HepG2 (cell line): ENCODE measurements at regions not wholly inside any gene's neighbourhood (a gene's known extent, or its start where the extent isn't known, plus 50 kb on each side); places are given as distances from the start of the nearest gene placed in this dataset.

ENCODE experiments used
- ATAC-seq: fragments of 200-7000 bp; cut with Tn5 transposase; 3 replicates; pipeline ENCODE4 v1.9.1; 2020; ENCODE audit warnings: mild to moderate bottlenecking, moderate library complexity
- BruUV-seq: library from RNA; stranded (reverse); fragments of 400-500 nt; replicated peaks from 2 replicates; lab custom pipeline; 2021; lab: Mats Ljungman, UMichigan
- CTCF ChIA-PET: fragments of 300-600 bp; formaldehyde crosslinking; extraction: SDS; loops from one replicate; lab custom pipeline; 2021; ENCODE audit warnings: low total read pairs, inconsistent platforms, low intra/inter-chr PET ratio; lab: Yijun Ruan, JAX
- POLR2A ChIA-PET: fragments of 350-600 bp; sonication (Branson Sonifier 250); formaldehyde crosslinking; loops from one replicate; lab custom pipeline; 2020; ENCODE audit warnings: antibody characterized with exemption, inconsistent platforms; lab: Yijun Ruan, JAX
- DNase-seq: peaks from one replicate; pipeline ENCODE4 v3.0.0-alpha.2; 2015; ENCODE audit warnings: low spot score
- FAIRE-seq: peaks from 3 replicates; lab custom pipeline; 2011; peaks lifted over from hg19 to GRCh38; lab: Jason Lieb, UNC
- H2AFZ ChIP-seq: one replicate; pipeline ENCODE4 v1.6.1; 2011; ENCODE audit warnings: low read length, inconsistent platforms
- H3K27ac ChIP-seq: fragments of 300-600 bp; 3 replicates; pipeline ENCODE4 v1.8.0; 2011; ENCODE audit warnings: mixed run types, mild to moderate bottlenecking, mixed read lengths, low read length, inconsistent platforms; ENCODE audit not compliant: insufficient read depth; ENCODE audit errors: extremely low read length
- H3K27me3 ChIP-seq, 2 experiments: fragments of 200-600 bp in 1 of 2; 2 replicates in 1 of 2; 3 replicates in 1 of 2; pipeline versions ENCODE4 v1.6.0 to v1.8.0; 2011; ENCODE audit warnings: low read length in 2 of 2, mild to moderate bottlenecking in 2 of 2, moderate library complexity in 2 of 2, inconsistent platforms in 1 of 2; ENCODE audit not compliant: insufficient read depth in 2 of 2, control insufficient read depth in 1 of 2
- H3K36me3 ChIP-seq, 2 experiments: fragments of 200-600 bp in 1 of 2; replicated peaks in 1 of 2; 2 replicates in 1 of 2; 3 replicates in 1 of 2; pipeline versions ENCODE4 v1.5.1 to v1.8.0; 2011; ENCODE audit warnings: low read length in 2 of 2, inconsistent platforms in 1 of 2; ENCODE audit not compliant: insufficient read depth in 2 of 2, control insufficient read depth in 1 of 2
- H3K4me1 ChIP-seq: 2 replicates; pipeline ENCODE4 v1.5.1; 2012; ENCODE audit warnings: low read length, inconsistent platforms; ENCODE audit not compliant: insufficient read depth
- H3K4me2 ChIP-seq: 2 replicates; pipeline ENCODE4 v1.6.0; 2011; ENCODE audit warnings: low read depth, low read length, inconsistent platforms
- H3K4me3 ChIP-seq, 3 experiments: fragments of 200-600 bp in 1 of 3; sonication (generic), shearing (Covaris generic) in 1 of 3; replicated peaks in 1 of 3; 2 replicates each; pipeline ENCODE4 v1.5.1; 2011 to 2016; ENCODE audit warnings: low read length in 3 of 3, inconsistent platforms in 2 of 3, low read depth in 2 of 3, mild to moderate bottlenecking in 2 of 3, control low read depth in 1 of 3, mixed read lengths in 1 of 3; ENCODE audit not compliant: insufficient read depth in 1 of 3
- H3K79me2 ChIP-seq: one replicate; pipeline ENCODE4 v1.6.1; 2011; ENCODE audit warnings: low read length, inconsistent platforms; ENCODE audit not compliant: insufficient read depth
- H3K9ac ChIP-seq: 2 replicates; pipeline ENCODE4 v1.6.0; 2011; ENCODE audit warnings: mild to moderate bottlenecking, low read depth, low read length, inconsistent platforms; ENCODE audit not compliant: insufficient read depth
- H3K9me3 ChIP-seq: 2 replicates; pipeline ENCODE4 v1.5.1; 2012; ENCODE audit warnings: mild to moderate bottlenecking, low read length
- H4K20me1 ChIP-seq: 2 replicates; pipeline ENCODE4 v1.6.0; 2011; ENCODE audit warnings: inconsistent platforms, mild to moderate bottlenecking, low read length, moderate library complexity; ENCODE audit not compliant: insufficient read depth
- ARNT ChIP-seq: fragments of 450-650 bp; IDR thresholded peaks from 2 replicates; pipeline ENCODE4 v1.6.1; 2017
- FOSL1 ChIP-seq: sonication (generic); formaldehyde crosslinking; IDR thresholded peaks from 2 replicates; pipeline ENCODE4 v1.9.0; 2021; ENCODE audit warnings: missing genetic modification reagents, borderline replicate concordance
- KDM2A ChIP-seq: sonication (generic); formaldehyde crosslinking; IDR thresholded peaks from 2 replicates; pipeline ENCODE4 v1.4.0; 2020; ENCODE audit warnings: low read depth, missing genetic modification reagents, borderline replicate concordance
- KLF12 ChIP-seq: sonication (generic); formaldehyde crosslinking; IDR thresholded peaks from 2 replicates; pipeline ENCODE4 v1.4.0; 2020; ENCODE audit warnings: missing genetic modification reagents, borderline replicate concordance
- MATR3 ChIP-seq: sonication (generic); formaldehyde crosslinking; IDR thresholded peaks from 2 replicates; pipeline ENCODE4 v1.4.0; 2020; ENCODE audit warnings: missing genetic modification reagents
- MXD4 ChIP-seq: IDR thresholded peaks from 2 replicates; pipeline ENCODE4 v1.6.1; 2016; ENCODE audit warnings: mild to moderate bottlenecking, missing biosample characterization, missing genetic modification reagents
- NFYC ChIP-seq: IDR thresholded peaks from 2 replicates; pipeline ENCODE4 v1.6.1; 2016; ENCODE audit warnings: missing genetic modification reagents, missing compliant biosample characterization
- PRMT3 ChIP-seq: sonication (generic); formaldehyde crosslinking; IDR thresholded peaks from 2 replicates; pipeline ENCODE4 v1.8.1; 2022; ENCODE audit warnings: low read depth, mild to moderate bottlenecking, moderate library complexity, missing genetic modification reagents, borderline replicate concordance
- SAP130 ChIP-seq: IDR thresholded peaks from 2 replicates; pipeline ENCODE4 v1.6.1; 2016; ENCODE audit warnings: low read depth
- SNAI1 ChIP-seq: sonication (generic); formaldehyde crosslinking; IDR thresholded peaks from 2 replicates; pipeline ENCODE4 v1.5.0; 2020; ENCODE audit warnings: mild to moderate bottlenecking, missing genetic modification reagents, borderline replicate concordance
- SSRP1 ChIP-seq: IDR thresholded peaks from 2 replicates; pipeline ENCODE4 v1.6.1; 2016; ENCODE audit warnings: control low read depth
- ZFY ChIP-seq: sonication (generic); formaldehyde crosslinking; IDR thresholded peaks from 2 replicates; pipeline ENCODE4 v1.4.0; 2020; ENCODE audit warnings: missing genetic modification reagents
- ZMAT3 ChIP-seq: sonication (generic); formaldehyde crosslinking; conservative IDR thresholded peaks from 2 replicates; pipeline ENCODE4 v1.7.0; 2021; ENCODE audit warnings: missing genetic modification reagents
- ZNF253 ChIP-seq: sonication (generic); formaldehyde crosslinking; IDR thresholded peaks from 2 replicates; pipeline ENCODE4 v1.8.0; 2022; ENCODE audit warnings: mild to moderate bottlenecking, missing genetic modification reagents, borderline replicate concordance
- ZNF605 ChIP-seq: sonication (generic); formaldehyde crosslinking; IDR thresholded peaks from 2 replicates; pipeline ENCODE4 v1.8.0; 2022; ENCODE audit warnings: mild to moderate bottlenecking, missing genetic modification reagents
- ZSCAN22 ChIP-seq: sonication (generic); formaldehyde crosslinking; IDR thresholded peaks from 2 replicates; pipeline ENCODE4 v1.4.0; 2020; ENCODE audit warnings: mild to moderate bottlenecking, missing genetic modification reagents
- ZSCAN9 ChIP-seq: IDR thresholded peaks from 2 replicates; pipeline ENCODE4 v1.6.1; 2016; ENCODE audit warnings: borderline replicate concordance
- WGBS: methylation state at CpG from one replicate; pipeline ENCODE4 v1.1.6; 2017; ENCODE audit warnings: low lambda C conversion rate; 5-methylcytosine and 5-hydroxymethylcytosine counted together
- in situ Hi-C: cut with HindIII; loops from 2 replicates; pipeline ENCODE4 v1.10.0; 2017; ENCODE audit warnings: low pct_unique_long_range_greater_than_20kb; ENCODE audit not compliant: extremely low pct_ligation_motif_present
- intact Hi-C: fragments of 100-400 bp; cut with micrococcal nuclease; formaldehyde crosslinking; loops from one replicate; pipeline ENCODE4 v1.10.0; 2022; ENCODE audit not compliant: unreplicated experiment
- TF ChIP-seq, protein P1 (sequence below): sonication (generic); formaldehyde crosslinking; conservative IDR thresholded peaks from 2 replicates; pipeline ENCODE4 v1.4.0; 2020; ENCODE audit warnings: missing genetic modification reagents
- TF ChIP-seq, protein P2 (sequence below): sonication (generic); formaldehyde crosslinking; IDR thresholded peaks from 2 replicates; pipeline ENCODE4 v1.4.0; 2020; ENCODE audit warnings: missing genetic modification reagents
- TF ChIP-seq, protein P3 (sequence below): sonication (generic); formaldehyde crosslinking; IDR thresholded peaks from 2 replicates; pipeline ENCODE4 v1.4.0; 2020; ENCODE audit warnings: missing genetic modification reagents

DNA sequence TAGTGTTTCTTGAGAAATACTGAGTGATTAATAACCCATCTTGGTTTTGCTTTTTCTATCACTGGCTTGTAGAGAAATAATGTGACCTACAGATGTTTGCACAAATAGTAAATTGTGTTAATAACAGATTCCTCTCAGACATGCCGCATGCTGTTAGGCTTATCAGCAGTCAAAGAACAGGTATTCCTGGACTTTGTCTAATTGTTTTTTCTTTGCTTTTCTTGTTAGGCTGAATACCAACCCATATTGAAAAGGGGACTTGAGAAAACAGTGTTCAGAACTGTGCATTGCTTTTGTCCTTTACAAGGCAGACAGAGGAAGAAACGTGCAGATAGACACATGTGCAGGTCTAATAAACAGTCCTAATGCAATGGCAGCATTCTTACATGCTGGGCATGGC, 51.0 kb upstream of the RARB start:
- Histone ChIP-seq H3K9me3 (no peaks in the 10 kb centered on the region), H3K4me1 (no peaks in the 10 kb centered on the region), H3K4me2 (no peak overlapping the region), H4K20me1 (no peaks in the 10 kb centered on the region), H3K4me3 (no peak overlapping the region), H3K79me2 (no peaks in the 10 kb centered on the region), H3K36me3 (no peaks in the 10 kb centered on the region), H3K27ac (no peak overlapping the region), H3K27me3 (no peaks in the 10 kb centered on the region), H2AFZ (no peak overlapping the region), H3K9ac (no peak overlapping the region)
- 3% methylated on average over 2 of the region's 2 CpGs for WGBS
- POLR2A ChIA-PET: no interaction called here
- TF ChIP-seq PRMT3 (CRISPR knock-in tag) (no peak), MXD4 (no peak), SNAI1 (CRISPR knock-in tag) (no peak), ZSCAN22 (CRISPR knock-in tag) (no peak), ZFY (no peak), ZNF605 (CRISPR knock-in tag) (no peak), KLF12 (CRISPR knock-in tag) (no peak), ARNT (no peak), KDM2A (CRISPR knock-in tag) (no peak), ZNF253 (CRISPR knock-in tag) (no peak), FOSL1 (no peak), MATR3 (CRISPR knock-in tag) (no peak), ZMAT3 (CRISPR knock-in tag) (no peak), ZSCAN9 (no peak), SSRP1 (CRISPR knock-in tag) (no peak), NFYC (CRISPR knock-in tag) (no peak), SAP130 (CRISPR knock-in tag) (no peak)
- TF ChIP-seq, protein P1, sequence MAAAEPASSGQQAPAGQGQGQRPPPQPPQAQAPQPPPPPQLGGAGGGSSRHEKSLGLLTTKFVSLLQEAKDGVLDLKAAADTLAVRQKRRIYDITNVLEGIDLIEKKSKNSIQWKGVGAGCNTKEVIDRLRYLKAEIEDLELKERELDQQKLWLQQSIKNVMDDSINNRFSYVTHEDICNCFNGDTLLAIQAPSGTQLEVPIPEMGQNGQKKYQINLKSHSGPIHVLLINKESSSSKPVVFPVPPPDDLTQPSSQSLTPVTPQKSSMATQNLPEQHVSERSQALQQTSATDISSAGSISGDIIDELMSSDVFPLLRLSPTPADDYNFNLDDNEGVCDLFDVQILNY: no peak
- TF ChIP-seq, protein P2, sequence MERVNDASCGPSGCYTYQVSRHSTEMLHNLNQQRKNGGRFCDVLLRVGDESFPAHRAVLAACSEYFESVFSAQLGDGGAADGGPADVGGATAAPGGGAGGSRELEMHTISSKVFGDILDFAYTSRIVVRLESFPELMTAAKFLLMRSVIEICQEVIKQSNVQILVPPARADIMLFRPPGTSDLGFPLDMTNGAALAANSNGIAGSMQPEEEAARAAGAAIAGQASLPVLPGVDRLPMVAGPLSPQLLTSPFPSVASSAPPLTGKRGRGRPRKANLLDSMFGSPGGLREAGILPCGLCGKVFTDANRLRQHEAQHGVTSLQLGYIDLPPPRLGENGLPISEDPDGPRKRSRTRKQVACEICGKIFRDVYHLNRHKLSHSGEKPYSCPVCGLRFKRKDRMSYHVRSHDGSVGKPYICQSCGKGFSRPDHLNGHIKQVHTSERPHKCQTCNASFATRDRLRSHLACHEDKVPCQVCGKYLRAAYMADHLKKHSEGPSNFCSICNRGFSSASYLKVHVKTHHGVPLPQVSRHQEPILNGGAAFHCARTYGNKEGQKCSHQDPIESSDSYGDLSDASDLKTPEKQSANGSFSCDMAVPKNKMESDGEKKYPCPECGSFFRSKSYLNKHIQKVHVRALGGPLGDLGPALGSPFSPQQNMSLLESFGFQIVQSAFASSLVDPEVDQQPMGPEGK (CRISPR knock-in tag): no peak
- TF ChIP-seq, protein P3, sequence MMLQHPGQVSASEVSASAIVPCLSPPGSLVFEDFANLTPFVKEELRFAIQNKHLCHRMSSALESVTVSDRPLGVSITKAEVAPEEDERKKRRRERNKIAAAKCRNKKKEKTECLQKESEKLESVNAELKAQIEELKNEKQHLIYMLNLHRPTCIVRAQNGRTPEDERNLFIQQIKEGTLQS (CRISPR knock-in tag): no peak
- BruUV-seq: no TSS peak
- intact Hi-C loops: no loop called here
- in situ Hi-C loops: no loop called here
- CTCF ChIA-PET: no interaction called here
- FAIRE-seq: no peak
- no peak for ATAC-seq
- no peak for DNase-seq
